Activated CD4-positive, alpha-beta T cell treated with anti-CD3 and anti-CD28 coated beads for 36 hours (primary cell): ENCODE measurements at regions not wholly inside any gene's neighbourhood (a gene's known extent, or its start where the extent isn't known, plus 50 kb on each side); places are given as distances from the start of the nearest gene placed in this dataset.

Experiments used
- ATAC-seq: fragments of 200-7000 bp; cut with Tn5 transposase; one replicate; pipeline ENCODE4 v1.10.0; 2021; ENCODE audit warnings: mild to moderate bottlenecking, moderate library complexity
- CTCF ChIA-PET: fragments of 350-600 bp; sonication (Branson Sonifier 250); formaldehyde crosslinking; loops from one replicate; lab custom pipeline; 2021; ENCODE audit warnings: antibody characterized with exemption; lab: Charles Lee
- POLR2A ChIA-PET: fragments of 350-600 bp; sonication (Branson Sonifier 250); formaldehyde crosslinking; loops from one replicate; lab custom pipeline; 2021; ENCODE audit warnings: antibody characterized with exemption, inconsistent platforms; lab: Charles Lee
- DNase-seq: peaks from one replicate; pipeline ENCODE4 v3.0.0-alpha.2; 2020
- H3K27ac Mint-ChIP-seq: one replicate; pipeline ENCODE4 v1.8.0; 2021; ENCODE audit warnings: mixed read lengths
- H3K27me3 Mint-ChIP-seq: one replicate; pipeline ENCODE4 v1.8.0; 2021; ENCODE audit warnings: mixed read lengths
- H3K36me3 Mint-ChIP-seq: one replicate; pipeline ENCODE4 v1.8.0; 2021; ENCODE audit warnings: low read depth, mixed read lengths
- H3K4me1 Mint-ChIP-seq: one replicate; pipeline ENCODE4 v1.8.0; 2021; ENCODE audit warnings: mixed read lengths
- H3K4me3 Mint-ChIP-seq: one replicate; pipeline ENCODE4 v1.8.0; 2021; ENCODE audit warnings: mild to moderate bottlenecking, moderate library complexity, mixed read lengths
- H3K9me3 Mint-ChIP-seq: one replicate; pipeline ENCODE4 v1.8.0; 2021; ENCODE audit warnings: low read depth, mixed read lengths
- intact Hi-C, 2 experiments: fragments of 100-400 bp; cut with DNase I in 1 of 2; cut with micrococcal nuclease in 1 of 2; formaldehyde crosslinking; loops; one replicate each; pipeline versions ENCODE4 v1.14.2 to v1.15.1; 2022 to 2024; cut with DNase I, micrococcal nuclease

DNA sequence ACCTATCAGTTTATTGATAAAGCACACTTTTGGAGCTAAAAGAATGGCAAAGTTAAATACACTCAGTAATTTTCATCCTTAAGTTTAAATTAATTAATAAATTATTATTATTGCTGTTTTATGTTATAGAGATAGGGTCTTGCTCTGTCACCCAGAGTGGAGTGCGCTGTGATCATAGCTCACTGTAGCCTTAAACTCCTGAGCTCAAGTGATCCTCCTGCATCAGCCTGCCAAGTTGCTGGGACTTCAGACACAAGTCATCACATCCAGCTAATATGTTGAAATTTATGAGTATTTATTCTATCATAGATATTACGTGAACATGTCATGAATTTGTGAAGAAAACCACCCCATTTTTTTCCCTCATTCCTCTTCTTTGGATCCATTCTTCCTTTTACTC, 64.2 kb downstream of the GJA1 start:
- H3K4me3 Mint-ChIP-seq = no peak overlapping the region
- H3K9me3 Mint-ChIP-seq = no peaks in the 10 kb centered on the region
- no peak for DNase-seq
- no peak overlapping the region for H3K27ac Mint-ChIP-seq
- H3K27me3 Mint-ChIP-seq = no peaks in the 10 kb centered on the region
- ATAC-seq = no peak
- POLR2A ChIA-PET = no interaction called here
- peaks cover 12% of the 10 kb centered on the region for H3K4me1 Mint-ChIP-seq
- no peaks in the 10 kb centered on the region for H3K36me3 Mint-ChIP-seq
- intact Hi-C loops = loop anchor here in 1 of 2 experiments (5.0 kb wide), 1 partner anchor 1417 kb away; no protein-coding TSS in a partner anchor
- CTCF ChIA-PET = no interaction called here

DNA sequence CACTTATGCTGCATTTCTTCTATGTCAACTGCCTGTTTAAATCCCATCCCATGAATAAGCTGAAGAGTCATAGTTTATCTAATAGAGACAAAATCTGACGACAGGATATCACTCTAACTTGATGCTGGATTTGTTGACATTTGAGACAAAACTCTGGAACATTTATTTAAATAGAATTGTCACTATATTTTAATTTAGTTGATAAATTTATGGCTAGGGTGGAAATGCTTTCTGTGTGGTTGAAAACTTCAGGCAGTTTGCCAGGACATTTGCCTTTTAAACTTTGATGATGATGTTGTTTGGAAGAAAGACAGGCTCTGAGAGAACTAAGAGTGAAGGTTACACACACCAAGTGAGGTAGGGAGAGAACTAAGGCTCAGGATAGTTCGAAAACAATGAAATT, 68.1 kb downstream of the GJA1 start:
- CTCF ChIA-PET = no interaction called here
- no peak overlapping the region for H3K4me3 Mint-ChIP-seq
- H3K27me3 Mint-ChIP-seq = no peaks in the 10 kb centered on the region
- H3K27ac Mint-ChIP-seq = no peak overlapping the region
- DNase-seq (no peak), ATAC-seq (no peak)
- intact Hi-C loops = loop anchor here in 1 of 2 experiments (5.0 kb wide), 1 partner anchor 1421 kb away; no protein-coding TSS in a partner anchor
- no peaks in the 10 kb centered on the region for H3K36me3 Mint-ChIP-seq
- POLR2A ChIA-PET = no interaction called here
- no peaks in the 10 kb centered on the region for H3K9me3 Mint-ChIP-seq
- H3K4me1 Mint-ChIP-seq = peaks cover 12% of the 10 kb centered on the region

DNA sequence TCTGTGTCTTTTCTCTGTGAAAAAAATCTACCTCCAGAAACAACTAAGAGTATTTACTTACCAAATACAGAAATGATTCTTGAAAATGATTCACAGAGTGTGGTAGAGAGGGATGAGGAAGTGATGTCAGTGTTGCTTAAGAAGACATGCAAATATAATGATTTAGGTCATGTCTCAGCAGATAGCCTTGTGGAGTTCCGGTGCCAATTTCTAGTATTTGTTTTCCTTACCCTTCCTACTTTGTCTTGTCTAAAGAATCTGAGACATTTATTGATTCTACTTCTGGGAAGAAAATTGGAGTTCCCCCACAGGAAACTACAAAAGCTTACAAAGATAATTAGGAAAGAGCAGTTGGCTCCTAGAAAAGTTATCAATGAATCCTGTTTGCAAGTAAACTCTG, 68.8 kb downstream of the GJA1 start:
- no peaks in the 10 kb centered on the region for H3K9me3 Mint-ChIP-seq
- ATAC-seq (peak; percentile 91), DNase-seq (no peak)
- CTCF ChIA-PET = interaction anchor here (1.1 kb wide), 1 partner anchor 9 kb away, joined by 3 read pairs; no protein-coding TSS in a partner anchor
- H3K36me3 Mint-ChIP-seq = no peaks in the 10 kb centered on the region
- H3K4me3 Mint-ChIP-seq = no peak overlapping the region
- H3K27ac Mint-ChIP-seq = peak overlapping the region; percentile 37
- peaks cover 12% of the 10 kb centered on the region for H3K4me1 Mint-ChIP-seq
- no peaks in the 10 kb centered on the region for H3K27me3 Mint-ChIP-seq
- POLR2A ChIA-PET = no interaction called here
- intact Hi-C loops = loop anchor here in 1 of 2 experiments (5.0 kb wide), 1 partner anchor 1422 kb away; no protein-coding TSS in a partner anchor

DNA sequence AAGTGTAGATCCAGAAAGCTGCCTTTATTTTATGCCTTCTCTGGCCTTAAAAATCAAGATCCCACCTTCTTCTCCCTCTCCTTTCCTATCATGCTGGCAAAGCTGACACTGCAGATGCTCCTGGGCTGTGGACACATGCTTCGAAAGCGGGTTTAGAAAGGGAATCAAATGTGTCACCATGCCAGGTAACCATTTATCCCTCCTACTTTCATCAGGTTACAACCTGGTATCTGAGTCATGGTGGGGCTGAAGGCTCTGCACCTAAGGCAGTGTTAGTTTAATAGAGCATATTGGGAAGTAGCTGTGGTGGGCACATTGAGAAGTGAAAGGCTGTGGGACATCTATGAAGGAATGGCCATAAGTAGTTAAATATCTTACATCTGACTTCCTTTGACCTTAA, 69.8 kb downstream of the GJA1 start:
- DNase-seq (no peak), ATAC-seq (no peak)
- intact Hi-C loops = no loop called here
- Mint-ChIP-seq H3K27me3 (no peaks in the 10 kb centered on the region), H3K27ac (no peak overlapping the region), H3K9me3 (no peaks in the 10 kb centered on the region), H3K36me3 (no peaks in the 10 kb centered on the region), H3K4me1 (peaks cover 12% of the 10 kb centered on the region), H3K4me3 (no peak overlapping the region)
- ChIA-PET CTCF (interaction anchor here (1.1 kb wide), 1 partner anchor 10 kb away, joined by 3 read pairs; no protein-coding TSS in a partner anchor), POLR2A (no interaction called here)

DNA sequence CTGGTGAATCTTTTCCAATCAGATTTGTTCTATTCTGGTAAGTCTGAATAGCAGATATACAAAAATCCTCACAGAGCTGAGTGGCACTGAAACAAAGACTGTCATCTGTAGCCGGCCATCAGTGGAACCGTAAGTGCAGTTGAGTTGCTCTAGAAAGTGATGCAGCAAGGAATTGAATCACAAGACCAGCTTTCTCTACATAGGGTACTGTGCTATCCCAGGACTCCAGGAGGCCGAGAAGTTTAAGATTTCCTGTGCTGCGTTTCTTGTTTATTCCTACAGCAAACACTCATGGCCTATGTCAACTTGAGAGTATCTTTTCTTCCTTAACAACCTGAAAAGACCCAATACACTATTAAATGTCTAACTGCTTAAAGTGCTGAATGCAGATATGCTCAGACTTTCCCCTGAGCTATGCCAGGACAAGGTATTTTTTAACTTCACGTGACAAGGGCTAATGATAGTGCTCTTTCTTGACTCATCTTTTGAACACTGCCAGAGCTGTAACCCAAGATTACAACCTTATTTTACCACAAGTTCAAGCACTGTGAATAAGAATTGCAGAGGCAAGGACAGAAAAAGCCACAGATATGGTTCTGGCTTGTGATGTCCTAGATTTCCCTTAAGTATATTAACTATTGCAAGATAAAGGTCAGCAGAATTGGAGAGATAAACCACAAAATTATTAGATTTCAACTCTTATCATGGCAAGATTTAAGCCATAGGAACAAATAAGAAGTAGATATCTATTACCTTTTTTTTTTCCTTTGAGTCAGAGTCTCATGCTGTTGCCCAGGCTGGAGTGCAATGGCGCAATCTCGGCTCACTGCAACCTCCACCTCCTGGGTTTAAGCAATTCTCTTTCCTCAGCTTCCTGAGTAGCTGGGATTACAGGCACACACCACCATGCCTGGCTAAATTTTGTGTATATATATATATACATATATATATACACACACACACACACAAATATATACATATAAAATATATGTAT, 71.6 kb downstream of the GJA1 start:
- intact Hi-C loops = no loop called here
- ChIA-PET CTCF (interaction anchor here (1.1 kb wide), 1 partner anchor 10 kb away, joined by 3 read pairs; no protein-coding TSS in a partner anchor), POLR2A (no interaction called here)
- Mint-ChIP-seq H3K4me3 (no peak overlapping the region), H3K9me3 (no peaks in the 10 kb centered on the region), H3K27me3 (no peaks in the 10 kb centered on the region), H3K4me1 (peaks cover 12% of the 10 kb centered on the region), H3K36me3 (no peaks in the 10 kb centered on the region), H3K27ac (no peak overlapping the region)
- ATAC-seq = no peak
- no peak for DNase-seq

DNA sequence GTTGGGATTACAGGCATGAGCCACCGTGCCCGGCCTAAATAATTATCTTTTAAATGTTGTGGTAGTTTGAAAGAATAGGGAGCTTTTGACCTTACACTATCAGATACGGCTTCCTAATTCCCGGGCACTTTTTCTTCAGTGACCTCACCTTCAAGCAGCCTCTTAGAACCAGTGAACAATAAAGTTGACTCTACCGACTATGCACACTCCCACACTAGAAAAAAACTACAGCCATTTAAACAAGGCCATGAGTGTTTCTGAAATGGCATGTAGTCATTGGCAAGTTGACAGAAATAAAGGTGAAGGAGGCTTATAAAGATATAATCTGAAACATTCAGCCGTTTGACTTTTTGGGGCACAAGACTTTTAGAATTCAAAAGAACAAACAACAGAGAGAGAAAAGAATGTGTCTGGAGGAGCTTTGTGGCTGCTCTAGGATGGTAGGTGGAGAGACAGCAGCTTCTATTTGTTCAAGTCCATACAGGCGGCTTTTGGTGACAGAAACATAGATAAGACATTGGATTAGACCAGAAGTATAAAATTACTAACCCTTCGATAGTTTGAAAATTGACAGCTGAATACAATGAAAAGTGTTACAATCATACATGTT, 75.2 kb downstream of the GJA1 start:
- no peak overlapping the region for H3K27ac Mint-ChIP-seq
- H3K4me1 Mint-ChIP-seq = no peaks in the 10 kb centered on the region
- ATAC-seq = no peak
- CTCF ChIA-PET = interaction anchor here (0.8 kb wide), 1 partner anchor 13 kb away, joined by 4 read pairs; no protein-coding TSS in a partner anchor
- H3K36me3 Mint-ChIP-seq = no peaks in the 10 kb centered on the region
- H3K9me3 Mint-ChIP-seq = no peaks in the 10 kb centered on the region
- no peak overlapping the region for H3K4me3 Mint-ChIP-seq
- DNase-seq = no peak
- POLR2A ChIA-PET = no interaction called here
- intact Hi-C loops = no loop called here
- H3K27me3 Mint-ChIP-seq = no peaks in the 10 kb centered on the region

DNA sequence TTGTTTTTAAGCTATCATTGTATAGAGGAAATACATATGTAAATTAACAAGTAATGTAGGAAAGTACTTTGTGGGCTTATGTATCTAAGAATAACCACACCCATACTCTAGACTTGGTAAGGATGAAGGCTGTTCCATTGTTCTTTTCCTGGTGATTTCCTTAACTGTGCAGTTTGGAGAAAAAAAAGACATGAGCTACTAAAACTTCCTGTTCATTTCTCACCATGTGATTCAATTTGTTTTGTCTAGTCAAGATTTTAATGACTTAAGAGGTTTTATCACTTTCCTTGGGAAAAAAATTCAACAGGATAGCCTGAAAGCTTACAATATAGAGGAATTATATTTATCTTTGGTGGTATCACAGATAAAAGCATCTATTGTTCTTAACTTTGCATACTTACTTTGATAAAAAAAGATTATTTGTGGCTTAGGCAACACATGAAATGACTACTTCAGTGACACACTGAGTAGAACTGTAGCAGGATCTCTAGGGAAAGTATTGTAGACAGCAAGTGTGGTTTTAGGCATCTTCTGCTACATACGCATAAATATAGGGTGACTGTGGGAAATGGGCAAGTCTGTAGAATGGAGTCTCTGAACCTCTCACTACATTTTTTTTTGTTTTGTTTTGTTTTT, 80.3 kb downstream of the GJA1 start:
- ATAC-seq (no peak), DNase-seq (no peak)
- CTCF ChIA-PET = no interaction called here
- Mint-ChIP-seq H3K9me3 (no peaks in the 10 kb centered on the region), H3K36me3 (no peaks in the 10 kb centered on the region), H3K27me3 (no peaks in the 10 kb centered on the region), H3K4me3 (no peak overlapping the region), H3K27ac (no peak overlapping the region), H3K4me1 (no peaks in the 10 kb centered on the region)
- POLR2A ChIA-PET = no interaction called here
- intact Hi-C loops = no loop called here

DNA sequence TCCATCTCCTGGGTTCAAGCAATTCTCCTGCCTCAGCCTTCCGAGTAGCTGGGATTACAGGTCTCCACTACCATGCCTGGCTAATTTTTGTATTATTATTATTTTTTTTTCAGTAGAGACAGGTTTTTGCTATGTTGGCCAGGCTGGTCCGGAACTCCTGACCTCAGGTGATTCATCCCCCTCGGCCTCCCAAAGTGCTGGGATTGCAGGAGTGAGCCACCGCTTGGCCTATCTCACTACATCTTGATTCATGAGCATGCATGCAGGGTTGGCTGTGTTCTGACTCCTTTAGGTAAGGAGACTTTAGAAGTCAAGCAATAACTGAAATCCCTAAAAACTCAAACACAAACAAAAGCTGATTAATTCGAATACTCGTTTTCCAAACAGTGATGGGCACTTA, 80.9 kb downstream of the GJA1 start:
- no peaks in the 10 kb centered on the region for H3K36me3 Mint-ChIP-seq
- no peaks in the 10 kb centered on the region for H3K27me3 Mint-ChIP-seq
- ChIA-PET POLR2A (no interaction called here), CTCF (interaction anchor here (1.1 kb wide), 1 partner anchor 10 kb away, joined by 3 read pairs; no protein-coding TSS in a partner anchor)
- no peaks in the 10 kb centered on the region for H3K9me3 Mint-ChIP-seq
- H3K4me1 Mint-ChIP-seq = no peaks in the 10 kb centered on the region
- ATAC-seq (no peak), DNase-seq (no peak)
- H3K4me3 Mint-ChIP-seq = no peak overlapping the region
- intact Hi-C loops = no loop called here
- H3K27ac Mint-ChIP-seq = no peak overlapping the region

DNA sequence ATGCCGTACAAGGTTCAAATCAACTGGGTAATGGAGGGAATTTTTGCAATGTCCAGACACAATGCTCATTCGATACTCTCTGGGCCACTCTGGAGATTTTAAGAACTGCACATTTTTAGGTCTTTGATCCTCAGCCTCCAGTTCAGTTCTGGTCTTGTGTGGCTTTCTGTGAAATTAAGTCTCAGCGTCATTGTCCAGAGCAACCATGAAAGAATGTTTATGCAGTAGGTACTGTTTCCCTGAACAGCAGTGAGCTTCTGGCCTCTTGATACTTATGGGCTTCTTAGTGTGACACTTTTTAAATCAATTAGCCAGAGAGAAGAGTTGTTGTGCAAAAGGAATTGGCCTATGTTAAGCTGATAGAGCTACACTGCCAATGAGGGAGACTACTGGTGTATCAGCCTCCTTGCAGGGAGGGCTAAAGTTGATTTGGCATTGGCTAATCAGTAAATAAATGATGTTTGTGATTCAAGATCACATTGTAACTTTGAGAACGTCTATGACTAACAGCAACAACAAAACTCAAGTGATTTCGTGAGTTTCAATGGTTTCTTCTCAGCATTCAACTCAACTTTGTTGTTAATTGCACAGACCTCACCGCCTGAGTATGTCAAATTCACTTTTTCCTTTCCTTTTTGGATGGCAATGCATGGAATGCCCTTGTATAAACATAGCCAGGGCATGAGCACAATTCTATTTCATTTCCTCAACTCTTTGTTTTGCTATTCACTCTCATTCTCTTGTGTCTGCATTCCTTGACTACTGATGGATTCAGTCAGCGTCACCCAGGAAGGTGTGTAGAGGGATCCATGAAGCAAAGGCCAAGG, 85.1 kb downstream of the GJA1 start:
- no peak overlapping the region for H3K4me3 Mint-ChIP-seq
- intact Hi-C loops = no loop called here
- H3K36me3 Mint-ChIP-seq = no peaks in the 10 kb centered on the region
- DNase-seq (no peak), ATAC-seq (no peak)
- ChIA-PET POLR2A (no interaction called here), CTCF (no interaction called here)
- no peak overlapping the region for H3K27ac Mint-ChIP-seq
- no peaks in the 10 kb centered on the region for H3K9me3 Mint-ChIP-seq
- H3K27me3 Mint-ChIP-seq = no peaks in the 10 kb centered on the region
- no peaks in the 10 kb centered on the region for H3K4me1 Mint-ChIP-seq

DNA sequence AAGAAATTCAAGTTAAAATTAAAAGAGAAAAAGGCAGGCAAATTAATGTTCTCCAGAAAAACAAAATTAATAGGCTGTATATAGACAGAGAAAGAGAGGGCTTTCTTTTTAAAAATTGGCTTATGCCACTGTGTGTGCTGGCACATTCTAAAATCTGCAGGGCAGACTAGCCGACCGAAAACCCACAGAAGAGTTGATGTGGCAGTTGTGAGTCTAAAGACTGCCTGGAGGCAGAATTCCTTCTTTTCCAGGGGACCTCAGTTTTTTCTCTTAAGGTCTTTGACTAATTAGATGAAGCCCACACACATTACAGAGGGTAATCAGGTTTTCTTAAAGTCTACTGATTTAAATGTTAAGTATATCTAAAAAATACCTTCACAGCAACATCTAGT, 85.7 kb downstream of the GJA1 start:
- no peak for DNase-seq
- ChIA-PET POLR2A (no interaction called here), CTCF (no interaction called here)
- Mint-ChIP-seq H3K4me1 (no peaks in the 10 kb centered on the region), H3K27ac (no peak overlapping the region), H3K4me3 (no peak overlapping the region), H3K36me3 (no peaks in the 10 kb centered on the region), H3K9me3 (no peaks in the 10 kb centered on the region), H3K27me3 (no peaks in the 10 kb centered on the region)
- intact Hi-C loops = no loop called here
- no peak for ATAC-seq

DNA sequence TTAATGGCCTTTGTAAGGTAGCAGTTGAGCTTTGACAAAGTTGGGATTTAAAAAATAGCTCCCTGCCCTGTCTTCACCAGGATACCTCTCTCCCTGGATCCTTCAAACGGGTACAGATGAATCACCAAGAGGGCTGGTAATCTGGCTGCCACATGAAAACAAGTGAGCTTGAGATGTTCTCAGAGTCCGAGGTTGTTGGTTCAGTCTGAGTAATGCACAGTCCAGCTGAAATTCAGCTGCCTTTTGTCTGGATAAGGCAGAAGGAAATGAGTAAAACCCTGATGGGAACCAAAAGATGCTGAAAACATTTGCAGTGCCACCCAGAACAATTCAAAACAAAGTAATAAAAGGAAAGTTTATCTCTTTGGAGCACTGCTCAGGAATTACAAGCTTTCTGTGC, 86.8 kb downstream of the GJA1 start:
- intact Hi-C loops = no loop called here
- H3K9me3 Mint-ChIP-seq = no peaks in the 10 kb centered on the region
- H3K4me1 Mint-ChIP-seq = no peaks in the 10 kb centered on the region
- no peaks in the 10 kb centered on the region for H3K36me3 Mint-ChIP-seq
- no peaks in the 10 kb centered on the region for H3K27me3 Mint-ChIP-seq
- no peak overlapping the region for H3K4me3 Mint-ChIP-seq
- ATAC-seq (no peak), DNase-seq (no peak)
- ChIA-PET CTCF (interaction anchor here (0.7 to 1.8 kb wide), 2 partner anchors 10 to 1522 kb away, joined by 3 to 8 read pairs; no protein-coding TSS in a partner anchor), POLR2A (no interaction called here)
- no peak overlapping the region for H3K27ac Mint-ChIP-seq
